HG03457 (cell line): ENCODE measurements at regions not wholly inside any gene's neighbourhood (a gene's known extent, or its start where the extent isn't known, plus 50 kb on each side); places are given as distances from the start of the nearest gene placed in this dataset.

Experiments
- ATAC-seq: cut with Tn5 transposase; IDR thresholded peaks from one replicate; pipeline ENCODE4 v1.9.1; 2021; ENCODE audit warnings: moderate number of reproducible peaks; ENCODE audit not compliant: unreplicated experiment

GRCh38 chr2:41446266-41446665 lies 601.6 kb upstream of the PKDCC start:
- no peak for ATAC-seq

GRCh38 chr2:41448221-41448620 lies 599.6 kb upstream of the PKDCC start:
- ATAC-seq: no peak

DNA sequence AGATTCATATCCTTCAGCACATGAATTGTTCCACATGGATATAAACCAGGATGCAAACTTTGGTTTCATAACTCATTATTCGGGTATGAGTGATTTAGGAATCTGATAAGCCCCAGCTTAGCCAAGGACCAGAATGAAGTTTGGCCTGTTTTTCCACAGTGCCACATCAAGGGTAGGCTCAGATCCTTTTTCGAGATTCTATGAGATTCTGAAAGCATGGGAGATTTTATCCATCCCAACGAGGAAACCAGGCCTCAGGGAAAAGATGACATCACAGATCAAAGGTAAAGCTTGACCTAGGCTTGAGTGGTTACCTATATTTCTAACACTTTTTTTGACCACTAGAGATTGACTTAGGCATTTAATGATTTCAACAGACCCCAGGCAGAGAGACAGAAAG lies 590.8 kb upstream of the PKDCC start:
- no peak for ATAC-seq

- ATAC-seq: no peak
Measured at GRCh38 chr2:41460661-41461060, 587.2 kb upstream of the PKDCC start.

DNA sequence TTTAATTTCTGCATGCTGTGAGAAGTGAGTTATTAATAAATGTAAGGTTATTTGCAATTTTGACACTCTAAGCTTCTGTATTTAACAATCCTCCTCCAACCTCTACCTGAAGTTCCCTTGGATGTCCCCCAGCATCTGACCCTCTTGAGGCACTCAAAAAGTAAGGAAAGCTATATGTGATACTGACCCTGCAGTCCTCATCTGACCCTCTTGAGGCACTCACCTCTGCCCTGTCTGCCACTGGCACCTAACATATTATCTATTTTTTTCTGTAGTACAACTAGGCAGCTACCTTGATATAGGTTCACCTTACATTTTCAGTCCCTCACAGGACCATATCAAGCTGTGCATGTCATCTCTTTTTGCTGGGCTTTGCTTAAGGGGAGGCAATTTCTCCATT lies 583.4 kb upstream of the PKDCC start:
- ATAC-seq: no peak

DNA sequence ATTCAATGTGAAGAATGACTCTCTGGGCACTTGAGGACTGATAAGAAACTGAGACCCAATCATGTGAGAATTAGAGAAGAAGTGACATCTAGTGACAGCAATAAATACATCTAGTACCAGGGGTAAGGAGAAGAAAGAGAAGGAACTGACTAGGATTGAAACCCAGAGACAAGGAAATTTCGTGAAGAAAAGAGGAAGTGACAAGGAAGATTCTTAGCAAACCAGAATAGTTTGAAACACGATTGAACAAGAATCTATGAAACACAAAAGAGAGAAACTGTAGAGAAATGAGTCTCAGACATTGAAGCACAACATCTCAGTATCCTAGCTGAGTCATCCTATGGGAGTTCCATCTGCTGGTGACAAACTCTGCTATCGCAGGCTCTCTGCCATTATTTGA lies 571.9 kb upstream of the PKDCC start:
- ATAC-seq: no peak

GRCh38 chr2:41482659-41483058 lies 565.2 kb upstream of the PKDCC start:
- no peak for ATAC-seq

DNA sequence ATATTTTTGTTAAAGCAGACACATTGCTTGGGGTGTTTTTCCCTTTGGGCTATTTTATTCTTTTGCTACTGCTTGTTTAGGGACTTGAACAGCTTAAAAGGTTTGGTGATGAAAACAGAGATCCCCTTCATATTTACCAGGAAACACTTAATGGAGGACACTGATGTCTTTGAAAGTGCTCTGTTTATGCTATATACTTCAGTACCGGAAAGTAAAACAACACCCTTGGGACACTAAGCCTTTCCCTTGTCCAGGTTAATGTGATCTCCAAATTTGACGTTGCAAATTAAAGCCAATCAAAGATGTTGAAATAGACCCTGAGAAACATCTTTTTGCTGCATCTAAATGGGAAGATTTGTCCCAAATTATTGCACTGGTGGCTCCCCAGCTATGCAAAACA lies 564.6 kb upstream of the PKDCC start:
- ATAC-seq: no peak

- no peak for ATAC-seq
Measured at GRCh38 chr2:41483982-41484857, 563.6 kb upstream of the PKDCC start.

DNA sequence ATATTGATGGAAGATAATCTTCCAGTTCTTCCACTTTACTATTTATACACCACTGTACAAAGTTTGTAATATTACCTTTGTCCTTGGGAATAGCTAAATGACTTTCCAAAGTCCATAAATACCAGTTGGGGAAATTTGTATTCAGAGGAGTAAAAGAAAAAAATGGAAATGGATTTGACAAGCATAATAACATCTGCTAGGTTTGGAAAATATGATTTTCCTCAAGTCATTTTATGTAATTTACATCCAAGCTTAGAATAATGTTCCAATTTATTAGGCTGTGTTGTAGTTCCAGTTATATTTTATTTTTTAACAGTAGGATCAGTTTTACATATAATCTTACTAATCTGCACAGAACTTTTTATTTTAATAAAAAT lies 563.0 kb upstream of the PKDCC start:
- ATAC-seq: no peak

GRCh38 chr2:41486948-41487347 lies 560.9 kb upstream of the PKDCC start:
- ATAC-seq: no peak

DNA sequence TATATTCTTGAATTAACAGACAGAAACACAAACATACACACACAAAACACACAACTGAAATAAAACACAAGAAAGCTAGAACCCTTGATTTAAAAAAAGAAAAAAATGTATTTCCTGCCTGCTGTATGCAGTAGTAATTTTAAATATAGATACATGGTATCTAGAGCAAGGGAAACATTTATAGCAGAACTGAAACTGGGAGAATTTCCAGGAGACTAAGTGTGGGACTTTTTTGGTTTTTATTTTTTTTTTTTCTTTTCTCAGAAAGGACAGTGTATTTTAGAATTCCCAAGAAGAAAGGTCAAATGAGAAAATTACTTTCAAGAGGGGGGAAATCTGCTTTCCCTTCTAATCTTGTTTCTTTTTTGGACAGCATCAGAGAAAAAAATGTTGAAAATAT lies 558.9 kb upstream of the PKDCC start:
- no peak for ATAC-seq

GRCh38 chr2:41489638-41490037 lies 558.2 kb upstream of the PKDCC start:
- no peak for ATAC-seq

GRCh38 chr2:41495050-41495449 lies 552.8 kb upstream of the PKDCC start:
- no peak for ATAC-seq

GRCh38 chr2:41496908-41497307 lies 550.9 kb upstream of the PKDCC start:
- ATAC-seq: no peak

DNA sequence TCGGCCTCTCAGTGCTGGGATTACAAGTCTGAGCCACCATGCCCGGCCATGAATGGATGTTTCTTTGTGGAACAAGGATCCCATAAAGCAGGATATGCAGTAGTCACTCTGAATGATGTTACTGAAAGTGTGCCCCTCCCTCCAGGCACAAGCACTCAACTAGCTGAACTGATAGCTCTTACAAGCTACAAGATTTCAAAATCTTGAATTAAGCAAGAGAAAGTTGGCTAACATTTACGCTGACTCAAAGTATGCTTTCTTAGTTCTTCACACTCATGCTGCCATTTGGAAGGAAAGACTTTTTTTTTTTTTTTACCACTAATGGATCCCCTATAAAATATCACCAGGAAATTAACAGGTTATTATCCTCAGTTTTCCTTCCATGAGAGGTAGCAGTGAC lies 549.0 kb upstream of the PKDCC start:
- no peak for ATAC-seq

DNA sequence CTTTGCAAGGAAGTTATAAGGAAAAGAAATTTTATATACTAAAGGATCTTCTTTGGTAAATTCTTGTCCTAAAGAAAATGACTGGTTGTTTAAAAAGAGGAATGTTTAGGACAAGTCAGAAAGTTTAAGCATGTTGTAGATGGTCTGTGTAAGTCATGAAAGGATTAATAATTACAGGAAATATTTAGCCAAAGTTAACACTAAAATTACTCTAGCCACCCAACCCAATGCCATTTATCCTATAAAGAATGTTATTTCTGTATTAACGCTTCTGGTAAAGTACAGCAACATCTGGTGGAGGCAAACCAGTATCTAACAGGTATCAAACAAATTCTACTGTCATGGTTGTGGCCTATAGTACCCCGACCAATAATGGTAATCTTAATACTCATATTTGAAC lies 546.9 kb upstream of the PKDCC start:
- no peak for ATAC-seq

DNA sequence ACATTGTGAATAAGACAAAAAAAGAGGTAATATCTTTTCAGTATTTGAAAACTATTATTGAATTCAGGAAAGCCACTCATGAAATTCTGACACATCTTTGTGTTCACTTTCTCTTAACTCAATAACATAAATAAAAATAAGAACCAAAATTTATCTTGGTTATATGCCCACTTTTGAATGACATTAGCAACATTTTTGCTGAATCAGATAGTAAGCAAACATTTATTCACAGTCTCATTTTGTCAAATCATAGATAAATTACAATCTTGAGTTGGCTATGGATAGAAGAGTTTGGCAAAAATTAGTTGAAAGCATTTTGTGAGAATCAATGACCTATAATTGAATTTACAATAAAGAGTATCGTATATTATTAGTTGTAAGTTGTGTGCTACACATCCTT lies 545.1 kb upstream of the PKDCC start:
- ATAC-seq: no peak

DNA sequence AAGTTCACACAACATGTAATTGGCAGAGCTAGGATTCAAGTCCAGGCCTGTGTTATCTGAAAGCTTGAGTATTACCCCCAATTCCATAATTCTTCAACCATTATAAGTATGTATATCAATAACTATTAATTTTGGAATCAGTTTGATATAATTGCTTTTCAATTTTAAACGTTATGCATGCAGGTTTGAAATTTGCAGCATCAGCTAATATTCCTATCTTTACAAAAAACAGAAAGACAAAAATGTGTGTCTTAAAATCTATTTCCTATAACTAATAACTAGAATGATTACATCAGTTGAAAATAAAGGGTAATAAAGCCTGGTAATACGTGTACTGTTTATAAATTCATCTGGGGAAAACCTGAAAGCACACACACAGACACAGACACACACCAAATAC lies 543.3 kb upstream of the PKDCC start:
- ATAC-seq: no peak

GRCh38 chr2:41510108-41510507 lies 537.7 kb upstream of the PKDCC start:
- no peak for ATAC-seq

- ATAC-seq: no peak
Measured at GRCh38 chr2:41521211-41521610, 526.6 kb upstream of the PKDCC start.

DNA sequence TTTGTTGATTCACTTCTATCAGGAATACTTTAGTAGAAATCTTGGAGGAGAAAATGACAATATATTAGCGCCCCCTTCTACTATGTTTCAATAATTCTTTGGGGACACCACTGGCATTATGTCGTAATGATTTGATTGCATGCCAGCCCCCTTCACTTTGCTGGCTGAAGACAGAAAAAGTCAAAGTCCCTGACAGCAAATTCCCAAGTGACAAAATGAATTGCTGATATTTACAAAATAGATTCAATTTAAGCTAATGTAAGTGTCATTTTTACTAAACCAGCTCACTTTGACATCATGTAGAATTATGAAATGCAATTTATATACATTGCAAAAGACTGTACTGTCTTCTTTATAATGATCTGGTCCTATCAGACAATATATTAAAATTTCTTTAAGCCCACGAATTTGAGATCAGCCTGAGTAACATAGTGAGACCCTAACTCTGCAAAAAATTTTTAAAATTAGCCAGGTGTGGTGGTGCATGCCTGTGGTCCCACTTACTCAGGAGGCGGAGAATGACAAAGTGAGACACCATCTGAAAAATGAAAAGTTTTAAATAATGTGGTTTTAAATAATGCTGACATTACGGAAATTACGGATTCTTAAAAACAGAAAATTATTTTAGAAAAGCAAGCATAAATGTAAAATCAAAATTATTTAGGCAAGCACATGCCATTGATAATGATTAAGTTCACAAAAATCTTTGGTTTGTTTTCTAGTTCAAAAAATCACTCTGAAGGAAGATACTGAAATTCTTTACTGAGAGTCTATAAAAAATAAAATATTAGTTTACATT lies 520.1 kb upstream of the PKDCC start:
- ATAC-seq: no peak
